ENCODE measurements at regions not wholly inside any gene's neighbourhood (a gene's known extent, or its start where the extent isn't known, plus 50 kb on each side); places are given as distances from the start of the nearest gene placed in this dataset.

GRCh38 chr5:68793074-68793473 is 300.7 kb upstream of the SLC30A5 start:
- no peak for DNase-seq
- Histone ChIP-seq H3K27ac (no peak overlapping the region), H3K4me3 (no peak overlapping the region), H3K36me3 (no peaks in the 10 kb centered on the region), H3K9me3 (peaks cover 0 to 9% (median 0%) of the 10 kb centered on the region in 8 donors), H3K4me1 (no peaks in the 10 kb centered on the region), H3K27me3 (replicated peaks in 1 of 7) (no peaks in the 10 kb centered on the region)
- intact Hi-C loops (cut with DNase I; ENCODE audit: low total_unique reads), result no loop called here
- WGBS, 5 donors, result 75 to 84% (median 81%) methylated on average over 1 of the region's 1 CpG
- TF ChIP-seq POLR2A (IDR thresholded peaks at IDR 0.05) (no peak), POLR2AphosphoS5 (IDR thresholded peaks at IDR 0.05) (no peak), CTCF (IDR thresholded peaks at IDR 0.05 in 8 of 11, conservative IDR thresholded peaks at IDR 0.05 in 3 of 11) (no peak)

DNA sequence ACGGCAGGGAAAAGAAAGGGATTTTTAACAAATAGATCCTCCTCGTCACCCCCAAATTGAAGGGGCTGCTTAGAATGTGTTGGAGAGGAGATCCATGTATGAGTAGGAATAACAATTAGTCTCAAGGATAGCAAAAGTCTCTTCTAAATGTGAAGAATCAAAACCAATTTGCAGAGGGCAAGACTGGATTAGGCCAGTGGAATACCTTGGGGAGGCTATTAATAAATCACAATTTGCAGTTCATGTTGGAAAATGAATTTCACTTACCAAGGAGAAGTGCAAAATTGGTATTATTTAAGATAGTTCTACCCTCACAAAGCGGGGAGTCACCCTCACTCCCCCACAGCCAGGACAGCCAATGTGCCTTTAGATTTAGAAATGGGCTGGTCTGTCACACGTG is 299.8 kb upstream of the SLC30A5 start:
- H3K4me3 ChIP-seq, result no peak overlapping the region
- WGBS, 5 donors, result 71 to 87% (median 83%) methylated on average over 4 of the region's 4 CpGs
- H3K36me3 ChIP-seq, result no peaks in the 10 kb centered on the region
- H3K27ac ChIP-seq, result no peak overlapping the region
- H3K9me3 ChIP-seq, result peaks cover 0 to 9% (median 0%) of the 10 kb centered on the region in 8 donors
- TF ChIP-seq POLR2A (IDR thresholded peaks at IDR 0.05), result no peak
- TF ChIP-seq CTCF (IDR thresholded peaks at IDR 0.05 in 8 of 11, conservative IDR thresholded peaks at IDR 0.05 in 3 of 11), result no peak
- TF ChIP-seq POLR2AphosphoS5 (IDR thresholded peaks at IDR 0.05), result no peak
- intact Hi-C loops (cut with DNase I; ENCODE audit: low total_unique reads), result no loop called here
- no peaks in the 10 kb centered on the region for H3K27me3 ChIP-seq (replicated peaks in 1 of 7)
- no peak for DNase-seq
- no peaks in the 10 kb centered on the region for H3K4me1 ChIP-seq

GRCh38 chr5:68795190-68795589 is 298.6 kb upstream of the SLC30A5 start:
- Histone ChIP-seq H3K36me3 (no peaks in the 10 kb centered on the region), H3K27ac (no peak overlapping the region), H3K9me3 (peaks cover 0 to 9% (median 0%) of the 10 kb centered on the region in 8 donors), H3K4me1 (no peaks in the 10 kb centered on the region), H3K27me3 (replicated peaks in 1 of 7) (no peaks in the 10 kb centered on the region), H3K4me3 (no peak overlapping the region)
- DNase-seq, result no peak
- WGBS, 5 donors, result 73 to 89% (median 79%) methylated on average over 6 of the region's 6 CpGs
- TF ChIP-seq POLR2AphosphoS5 (IDR thresholded peaks at IDR 0.05), result no peak
- no peak for TF ChIP-seq POLR2A (IDR thresholded peaks at IDR 0.05)
- TF ChIP-seq CTCF (IDR thresholded peaks at IDR 0.05 in 8 of 11, conservative IDR thresholded peaks at IDR 0.05 in 3 of 11), result no peak
- intact Hi-C loops (cut with DNase I; ENCODE audit: low total_unique reads), result no loop called here

- WGBS, 5 donors, result 63 to 84% (median 82%) methylated on average over 2 of the region's 2 CpGs
- intact Hi-C loops (cut with DNase I; ENCODE audit: low total_unique reads), result no loop called here
- DNase-seq, result no peak
Observed at GRCh38 chr5:68798877-68799843, 294.7 kb upstream of the SLC30A5 start.

More at GRCh38 chr5:68798877-68799843, 294.7 kb upstream of the SLC30A5 start:
- Histone ChIP-seq H3K4me3 (no peak overlapping the region), H3K27ac (no peak overlapping the region), H3K9me3 (no peaks in the 10 kb centered on the region), H3K27me3 (replicated peaks in 1 of 7) (no peaks in the 10 kb centered on the region), H3K4me1 (no peaks in the 10 kb centered on the region), H3K36me3 (no peaks in the 10 kb centered on the region)
- TF ChIP-seq CTCF (IDR thresholded peaks at IDR 0.05 in 8 of 11, conservative IDR thresholded peaks at IDR 0.05 in 3 of 11) (no peak), POLR2A (IDR thresholded peaks at IDR 0.05) (no peak), POLR2AphosphoS5 (IDR thresholded peaks at IDR 0.05) (no peak)
